Myocyte (in vitro differentiated cells): ENCODE measurements at regions not wholly inside any gene's neighbourhood (a gene's known extent, or its start where the extent isn't known, plus 50 kb on each side); places are given as distances from the start of the nearest gene placed in this dataset. TPM values are rescaled to one million over a fixed set of nuclear protein-coding genes. Genes with fewer than 3 reads are reported as not detected.

Experiments used
- DNase-seq: peaks from one replicate; pipeline ENCODE4 v3.0.0-alpha.2; 2012; ENCODE audit warnings: low read depth
- microRNA-seq: library from miRNA; unstranded; fragments of <30 nt; microRNA quantifications from one replicate; pipeline ENCODE4, GENCODE V29; 2016

DNA sequence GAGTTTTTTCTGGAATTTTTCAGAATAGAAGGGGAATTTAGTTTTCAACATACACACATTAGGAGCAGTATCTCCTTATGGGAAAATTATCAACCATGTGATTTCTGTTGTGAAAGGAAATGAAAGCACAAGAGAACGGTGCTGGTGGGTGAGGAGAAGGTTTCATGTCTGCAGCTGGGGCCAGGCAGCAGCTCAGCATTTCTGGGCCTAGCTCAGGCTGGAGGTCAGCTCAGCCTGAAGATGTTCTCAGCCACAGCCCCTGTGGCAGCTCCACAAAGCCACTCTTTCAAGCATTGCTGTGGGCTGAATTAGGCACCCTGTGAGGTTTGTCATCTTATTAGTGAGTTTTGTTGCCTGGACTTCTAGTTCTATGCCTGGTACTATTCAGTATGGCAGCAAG, 90.3 kb downstream of the DIRAS2 start:
- DNase-seq: no peak

DNA sequence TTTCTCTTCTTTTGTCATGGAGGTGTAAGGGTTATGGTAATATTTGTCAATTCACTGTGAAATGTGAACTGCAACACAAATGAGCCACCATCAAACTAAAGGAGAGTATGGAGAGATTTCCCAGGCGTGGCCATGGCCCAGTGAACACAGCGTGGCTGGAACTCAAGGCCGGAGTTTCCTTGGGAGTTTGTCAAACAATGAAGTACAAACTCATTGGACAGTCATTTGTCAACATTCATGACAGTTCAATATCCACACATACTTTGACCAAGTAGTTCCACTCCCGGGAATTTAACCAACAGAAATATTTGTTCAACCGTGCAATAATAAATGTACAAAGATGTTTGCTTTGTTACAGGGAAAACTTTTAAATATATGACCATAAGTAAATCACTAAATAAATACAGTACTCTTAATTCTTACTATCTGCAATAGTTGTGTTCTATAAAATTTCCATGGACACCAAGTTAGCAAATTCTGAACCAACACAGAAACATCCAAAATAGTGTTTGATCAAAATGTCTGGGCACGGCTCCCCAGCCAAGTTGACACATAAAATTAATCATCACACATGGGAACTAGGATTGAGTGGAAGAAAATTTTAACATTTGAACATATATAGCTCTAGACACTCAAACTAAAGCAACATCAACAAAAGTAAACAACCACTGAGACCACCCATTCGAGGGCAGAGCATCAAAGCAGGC, 87.1 kb downstream of the DIRAS2 start:
- no peak for DNase-seq

DNA sequence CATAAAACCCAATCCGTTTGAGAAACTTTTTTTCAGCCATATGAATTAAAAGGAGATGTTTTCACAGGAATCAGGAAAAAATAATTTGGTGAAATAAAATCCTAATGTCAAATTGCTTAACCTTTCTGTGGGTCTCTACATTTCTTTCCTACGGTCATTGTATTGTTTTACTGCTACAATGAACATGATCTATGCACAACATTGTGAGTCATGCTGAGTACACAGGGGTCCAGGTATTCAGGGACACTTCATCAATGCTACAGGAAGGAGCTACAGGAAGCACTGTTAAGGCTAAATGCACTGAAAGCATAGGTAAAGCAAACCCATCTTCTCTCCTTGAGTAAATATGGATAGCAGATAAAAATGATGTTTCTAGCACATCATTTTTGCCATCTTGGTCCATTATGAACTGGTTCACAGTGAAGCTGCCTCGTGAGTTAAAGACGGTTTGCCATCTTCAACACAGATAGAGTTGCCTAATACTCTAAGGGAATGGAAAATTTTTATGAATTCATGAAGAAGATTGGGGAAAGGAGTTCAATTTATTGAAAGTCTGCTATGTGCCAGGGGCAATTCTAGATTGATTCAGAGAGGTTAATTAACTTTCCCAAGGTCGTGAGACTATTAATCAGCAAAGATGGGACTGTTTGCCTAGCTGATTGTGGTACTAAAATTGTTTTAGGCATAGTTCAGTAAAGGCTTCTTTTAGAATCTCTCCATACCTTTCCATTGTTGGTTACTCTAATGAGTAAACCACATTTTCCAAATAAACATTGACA, 85.5 kb downstream of the DIRAS2 start:
- DNase-seq: no peak

DNA sequence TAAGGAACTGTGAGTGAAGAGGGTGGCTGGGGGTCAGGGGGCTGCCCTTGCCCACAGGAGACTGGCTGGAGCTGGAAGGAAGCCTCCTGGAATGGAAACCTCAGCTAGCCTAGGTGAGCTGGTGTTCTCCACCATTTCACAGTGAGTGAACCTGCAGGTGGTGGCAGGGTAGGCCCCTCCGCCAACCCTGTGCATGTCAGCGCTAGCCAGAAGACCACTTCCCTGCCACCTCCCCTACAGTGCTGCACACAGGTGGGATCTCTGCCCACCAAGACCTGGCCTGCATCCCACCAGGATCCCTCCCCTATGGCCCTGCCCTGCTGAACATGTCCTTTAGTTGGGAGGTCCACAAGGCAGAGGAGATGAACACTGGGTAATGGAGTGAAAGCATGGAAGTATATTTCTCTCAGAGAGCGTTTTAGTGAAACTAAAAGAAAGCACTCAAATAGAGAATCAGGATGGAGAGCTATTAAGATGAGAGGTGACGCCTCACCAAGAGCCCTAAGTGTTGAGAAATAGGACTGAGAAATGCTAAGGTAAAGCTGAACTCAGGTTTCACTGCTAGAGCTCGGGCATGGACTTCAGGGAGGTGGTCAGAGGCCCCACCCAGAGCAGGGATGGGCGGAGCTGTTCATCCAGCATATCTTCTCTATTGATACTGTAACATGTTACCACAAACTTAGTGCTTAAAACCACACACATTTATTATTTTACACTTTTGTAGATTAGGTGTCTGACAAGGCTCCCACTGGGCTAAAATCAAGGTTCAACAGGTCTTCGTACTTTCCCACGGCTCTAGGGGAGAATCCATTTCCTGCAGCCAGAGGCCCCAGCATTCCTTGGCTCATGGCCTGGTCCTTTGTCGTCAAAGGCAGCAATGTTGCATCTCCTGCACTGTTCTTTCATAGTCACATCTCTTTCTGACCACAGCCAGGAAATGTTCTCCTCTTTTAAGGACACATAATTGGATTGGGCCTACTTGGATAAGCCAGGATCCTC, 83.2 kb downstream of the DIRAS2 start:
- DNase-seq: no peak

Small RNA genes in the stretch of these regions (microRNA-seq; reads per million reads assigned to microRNA genes)
- gene MIR4290: not detected
